ENCODE measurements at regions not wholly inside any gene's neighbourhood (a gene's known extent, or its start where the extent isn't known, plus 50 kb on each side); places are given as distances from the start of the nearest gene placed in this dataset.
A peak's percentile ranks its signal among the peaks of the same experiment; 100 is the strongest.

- no peak for TF ChIP-seq ZNF282 (CRISPR knock-in tag; IDR thresholded peaks at IDR 0.05)
- TF ChIP-seq PML (IDR thresholded peaks at IDR 0.05; ENCODE audit: low read length): no peak
- no peak for TF ChIP-seq NFE2 (IDR thresholded peaks at IDR 0.05; ENCODE audit: low read depth)
- TF ChIP-seq ZNF212 (CRISPR knock-in tag; IDR thresholded peaks at IDR 0.05): no peak
- TF ChIP-seq SRSF9 (IDR thresholded peaks at IDR 0.05; ENCODE audit: borderline replicate concordance, low read depth, low read length): no peak
- no peak for TF ChIP-seq KDM5B (IDR thresholded peaks at IDR 0.05; ENCODE audit: insufficient replicate concordance, low read depth, low read length)
- peak in 1 of 2 experiments; percentile 7; a peak in 1 of 4 replicates for TF ChIP-seq RCOR1 (IDR thresholded peaks at IDR 0.05; ENCODE audit: borderline replicate concordance in 1 of 2, low read depth in 2 of 2, low read length in 2 of 2)
- peak; percentile 53 for TF ChIP-seq ZFP36 (IDR thresholded peaks at IDR 0.05; ENCODE audit: low read depth, low read length, partially characterized antibody)
These were observed 66.4 kb downstream of the IGLL1 start (continued) for GRCh38 chr22:23513705-23514104.

GRCh38 chr22:23513133-23513532, 67.0 kb downstream of the IGLL1 start:
- Histone ChIP-seq H3K36me3 (ENCODE audit: control insufficient read depth, insufficient read depth, low read length) (no peaks in the 10 kb centered on the region), H3K9me3 (replicated peaks; ENCODE audit: control insufficient read depth, insufficient read depth, low read depth, low read length) (no peaks in the 10 kb centered on the region), H3K9me1 (ENCODE audit: control insufficient read depth, insufficient read depth, low read length) (no peaks in the 10 kb centered on the region), H3K4me2 (ENCODE audit: insufficient read depth, low read length) (no peak overlapping the region), H4K20me1 (replicated peaks; ENCODE audit: control insufficient read depth, insufficient read depth, low read length) (no peaks in the 10 kb centered on the region), H3K27me3 (ENCODE audit: control insufficient read depth in 2 of 2, insufficient read depth in 2 of 2, low read length in 2 of 2) (no peaks in the 10 kb centered on the region), H2AFZ (ENCODE audit: low read depth, low read length) (no peak overlapping the region), H3K27ac (ENCODE audit: extremely low read depth, low read depth, low read length) (no peak overlapping the region), H3K9ac (ENCODE audit: insufficient read depth in 1 of 2, low read depth in 2 of 2, low read length in 2 of 2) (no peak overlapping the region; a peak in 1 of 4 replicates), H3K79me2 (ENCODE audit: control insufficient read depth, insufficient read depth, low read length) (no peaks in the 10 kb centered on the region), H3K4me1 (replicated peaks in 1 of 2; ENCODE audit: control insufficient read depth in 2 of 2, insufficient read depth in 2 of 2, low read length in 2 of 2) (no peaks in the 10 kb centered on the region; a peak in 2 of 5 replicates), H3K4me3 (no peak overlapping the region)
- CTCF ChIA-PET (ENCODE audit: low intra/inter-chr PET ratio): no interaction called here
- DNase-seq (ENCODE audit: extremely low read depth in 1 of 4, low spot score in 3 of 4): no peak
- no peak for ATAC-seq
- POLR2A ChIA-PET: no interaction called here
- FAIRE-seq: no peak
- in situ Hi-C loops (cut with MboI): no loop called here
- no TSS peak for BruUV-seq (replicated peaks)
- 56% methylated on average over 11 of the region's 15 CpGs for WGBS (ENCODE audit: insufficient coverage, low coverage, missing lambda C conversion rate)
- intact Hi-C loops (cut with micrococcal nuclease): no loop called here
- TF ChIP-seq HDGF (IDR thresholded peaks at IDR 0.05) (no peak), KAT2B (IDR thresholded peaks at IDR 0.05; ENCODE audit: low read depth, low read length) (no peak), MLLT1 (IDR thresholded peaks at IDR 0.05) (no peak), RBM39 (optimal IDR thresholded peaks at IDR 0.05; ENCODE audit: low read depth, low read length) (no peak), GABPB2 (CRISPR knock-in tag; conservative IDR thresholded peaks at IDR 0.05) (no peak), NR2C1 (IDR thresholded peaks at IDR 0.05) (no peak), NR2C1 (tag; IDR thresholded peaks at IDR 0.05) (no peak), HDAC2 (IDR thresholded peaks at IDR 0.05) (no peak), NFIC (IDR thresholded peaks at IDR 0.05) (no peak), MCM2 (IDR thresholded peaks at IDR 0.05; ENCODE audit: low read depth) (no peak), ZNF121 (CRISPR knock-in tag; conservative IDR thresholded peaks at IDR 0.05) (no peak), BRF1 (IDR thresholded peaks at IDR 0.05; ENCODE audit: borderline replicate concordance, extremely low read depth, insufficient read length) (no peak), ZNF592 (IDR thresholded peaks at IDR 0.05) (no peak)

Data from K562 (cell line).